ENCODE measurements at regions not wholly inside any gene's neighbourhood (a gene's known extent, or its start where the extent isn't known, plus 50 kb on each side); places are given as distances from the start of the nearest gene placed in this dataset.

DNA sequence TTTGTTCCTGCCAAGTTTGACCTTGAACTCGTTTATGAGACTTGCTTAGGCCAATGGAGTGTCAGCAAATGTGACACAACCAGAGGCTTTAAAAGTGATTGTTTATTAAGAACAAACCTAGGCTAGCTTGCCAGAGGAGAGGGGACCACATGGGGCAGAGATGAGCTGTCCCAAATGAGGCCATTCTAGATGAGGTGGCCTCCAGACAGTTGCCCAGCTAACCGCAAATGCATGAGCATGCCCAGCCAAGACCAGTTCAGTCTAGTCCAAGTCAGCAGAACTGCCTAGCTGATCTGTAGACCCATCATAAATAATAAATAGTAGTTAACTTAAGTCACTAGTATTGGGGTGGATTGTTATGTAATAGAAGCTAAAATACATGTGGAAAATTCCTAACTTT, 172.8 kb upstream of the DYRK2 start:
- Histone ChIP-seq H3K27me3 (ENCODE audit: insufficient read depth, low read length) (no peaks in the 10 kb centered on the region), H4K5ac (ENCODE audit: insufficient read length, low read depth, low read length) (no peak overlapping the region), H2AFZ (ENCODE audit: low read length) (no peak overlapping the region), H3K9ac (ENCODE audit: extremely low read depth, insufficient read length, low read length) (no peak overlapping the region), H3K9me3 (ENCODE audit: control insufficient read depth, low read depth, low read length) (no peaks in the 10 kb centered on the region), H2BK120ac (ENCODE audit: low read depth, low read length, poor library complexity, severe bottlenecking) (no peak overlapping the region), H3K18ac (ENCODE audit: insufficient read length, low read depth, low read length) (no peak overlapping the region), H2AK5ac (ENCODE audit: insufficient read length, low read length) (no peak overlapping the region), H3K23ac (ENCODE audit: insufficient read length, low read depth, low read length) (no peak overlapping the region), H4K20me1 (ENCODE audit: control insufficient read depth, insufficient read depth, insufficient read length) (no peaks in the 10 kb centered on the region), H3K79me2 (ENCODE audit: insufficient read depth, low read length) (no peaks in the 10 kb centered on the region), H2BK5ac (ENCODE audit: insufficient read length, low read length) (no peak overlapping the region), H4K91ac (ENCODE audit: insufficient read length, low read depth, low read length) (no peak overlapping the region), H3K23me2 (ENCODE audit: insufficient read length, low read depth, low read length, poor library complexity, severe bottlenecking) (no peaks in the 10 kb centered on the region), H3K4ac (ENCODE audit: low read depth, low read length) (no peak overlapping the region), H3K79me1 (ENCODE audit: insufficient read depth, low read depth, low read length, poor library complexity, severe bottlenecking) (no peaks in the 10 kb centered on the region), H2BK12ac (ENCODE audit: insufficient read length, low read depth, low read length) (no peak overlapping the region), H4K8ac (replicated peaks; ENCODE audit: insufficient read length, low read depth, low read length) (no peak overlapping the region), H3T11ph (ENCODE audit: low read length) (no peak overlapping the region), H3K4me2 (ENCODE audit: insufficient read depth, insufficient read length, low read length) (no peak overlapping the region), H2BK15ac (ENCODE audit: low read depth, low read length) (no peak overlapping the region), H3K14ac (ENCODE audit: insufficient read depth, low read length) (no peak overlapping the region), H3K4me1 (ENCODE audit: insufficient read depth, low read length) (no peaks in the 10 kb centered on the region), H3K56ac (ENCODE audit: insufficient read length, low read depth, low read length) (no peak overlapping the region), H3K27ac (ENCODE audit: insufficient read length, low read depth, low read length) (no peak overlapping the region), H2BK20ac (ENCODE audit: low read depth, low read length, poor library complexity, severe bottlenecking) (no peak overlapping the region)
- Mint-ChIP-seq H3K36me3 (ENCODE audit: insufficient read depth in 1 of 3, low read depth in 3 of 3) (no peaks in the 10 kb centered on the region; a peak in 1 of 7 replicates), H3K9me3 (no peaks in the 10 kb centered on the region), H3K4me1 (peaks cover 21 to 25% of the 10 kb centered on the region in 2 experiments), H3K27me3 (ENCODE audit: low read depth) (no peaks in the 10 kb centered on the region), H3K4me3 (no peak overlapping the region), H3K27ac (no peak overlapping the region)
- WGBS (ENCODE audit: extremely low coverage, insufficient read length, low lambda C conversion rate), result no CpG with 5 or more reads among the region's 2 CpGs
- TF ChIP-seq, protein P1, sequence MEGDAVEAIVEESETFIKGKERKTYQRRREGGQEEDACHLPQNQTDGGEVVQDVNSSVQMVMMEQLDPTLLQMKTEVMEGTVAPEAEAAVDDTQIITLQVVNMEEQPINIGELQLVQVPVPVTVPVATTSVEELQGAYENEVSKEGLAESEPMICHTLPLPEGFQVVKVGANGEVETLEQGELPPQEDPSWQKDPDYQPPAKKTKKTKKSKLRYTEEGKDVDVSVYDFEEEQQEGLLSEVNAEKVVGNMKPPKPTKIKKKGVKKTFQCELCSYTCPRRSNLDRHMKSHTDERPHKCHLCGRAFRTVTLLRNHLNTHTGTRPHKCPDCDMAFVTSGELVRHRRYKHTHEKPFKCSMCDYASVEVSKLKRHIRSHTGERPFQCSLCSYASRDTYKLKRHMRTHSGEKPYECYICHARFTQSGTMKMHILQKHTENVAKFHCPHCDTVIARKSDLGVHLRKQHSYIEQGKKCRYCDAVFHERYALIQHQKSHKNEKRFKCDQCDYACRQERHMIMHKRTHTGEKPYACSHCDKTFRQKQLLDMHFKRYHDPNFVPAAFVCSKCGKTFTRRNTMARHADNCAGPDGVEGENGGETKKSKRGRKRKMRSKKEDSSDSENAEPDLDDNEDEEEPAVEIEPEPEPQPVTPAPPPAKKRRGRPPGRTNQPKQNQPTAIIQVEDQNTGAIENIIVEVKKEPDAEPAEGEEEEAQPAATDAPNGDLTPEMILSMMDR (conservative IDR thresholded peaks at IDR 0.05), result no peak
- no peak for DNase-seq
